ENCODE measurements at regions not wholly inside any gene's neighbourhood (a gene's known extent, or its start where the extent isn't known, plus 50 kb on each side); places are given as distances from the start of the nearest gene placed in this dataset.
"Not testable (repeated sequence)": the region's sequence is repeated elsewhere in the genome, so short reads cannot be mapped to it uniquely, and the experiment has no call there.

DNA sequence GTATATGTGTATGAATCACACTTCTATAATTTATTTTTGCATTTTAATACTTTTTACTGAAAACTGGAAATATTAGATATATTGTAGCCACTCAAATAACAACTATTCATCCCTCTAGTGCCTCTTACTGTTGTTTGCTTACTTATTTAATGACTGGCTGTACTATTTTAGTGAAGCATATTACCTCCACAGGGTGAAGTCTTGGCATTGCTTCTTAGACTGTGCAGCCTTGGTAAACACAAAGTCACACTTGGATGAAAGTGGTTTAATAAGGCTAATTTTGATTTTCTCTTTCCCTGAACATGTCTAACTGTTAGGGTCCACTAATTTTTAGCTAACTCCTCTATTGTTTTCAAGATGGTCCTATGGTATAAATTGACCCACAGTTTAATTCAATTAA, 1043.2 kb upstream of the ADGRB3 start:
- no peak for DNase-seq

DNA sequence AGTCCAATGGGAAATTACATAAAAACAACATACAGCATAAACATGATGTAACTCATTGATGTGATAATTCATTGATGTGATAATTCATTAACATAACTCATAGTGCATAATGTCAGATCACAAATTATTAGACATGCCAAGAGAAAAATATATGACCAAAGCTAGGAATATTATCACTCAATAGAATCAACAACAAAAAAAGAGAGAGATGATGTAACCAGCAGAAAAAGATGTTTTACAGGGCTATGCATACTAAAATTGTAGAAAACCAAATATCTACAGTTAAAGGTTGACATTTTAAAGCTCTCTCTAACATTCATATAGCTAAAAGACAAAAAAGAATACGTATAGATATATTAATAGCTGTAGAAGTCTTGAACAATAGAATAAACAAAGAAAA, 1067.2 kb upstream of the ADGRB3 start:
- no peak for DNase-seq

DNA sequence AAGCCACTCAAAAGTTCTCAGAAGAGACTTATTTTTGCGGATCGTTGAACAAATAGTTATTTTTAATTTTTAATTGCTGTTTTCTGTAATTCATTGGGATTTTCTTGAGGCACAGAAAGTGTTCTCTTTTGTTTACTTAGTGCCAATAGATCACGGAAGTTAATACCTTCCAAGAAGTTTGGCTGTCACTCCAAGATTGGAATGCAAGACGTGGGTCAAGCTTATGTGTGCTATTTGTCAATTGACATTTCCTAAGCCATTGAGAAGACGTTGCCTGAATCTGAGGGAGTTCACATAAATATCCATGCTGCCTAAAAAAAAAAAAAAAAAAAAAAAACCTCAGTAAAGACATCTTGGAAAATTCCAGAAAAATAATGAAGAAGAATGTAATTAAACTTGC, 1071.4 kb upstream of the ADGRB3 start:
- DNase-seq: no peak

DNA sequence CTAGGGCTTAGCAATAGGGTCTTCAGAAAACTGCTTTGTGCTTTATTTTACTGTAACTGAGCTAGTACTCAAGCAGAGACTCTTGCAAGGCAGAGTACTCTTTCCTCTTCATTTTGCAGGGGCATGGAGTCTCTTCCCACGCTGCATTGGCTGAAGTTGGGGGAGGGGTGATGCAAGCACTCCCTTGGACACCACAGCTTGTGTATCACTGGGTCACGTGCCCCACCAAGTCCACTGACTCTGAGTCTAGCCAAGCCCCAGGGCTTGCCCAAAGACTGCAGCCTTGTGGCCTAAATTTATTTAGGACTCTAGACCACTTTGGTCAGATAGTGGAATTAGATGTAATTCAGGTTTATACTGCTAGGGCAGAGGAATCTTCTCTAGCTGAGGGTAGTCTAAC, 1075.0 kb upstream of the ADGRB3 start:
- DNase-seq: no peak

DNA sequence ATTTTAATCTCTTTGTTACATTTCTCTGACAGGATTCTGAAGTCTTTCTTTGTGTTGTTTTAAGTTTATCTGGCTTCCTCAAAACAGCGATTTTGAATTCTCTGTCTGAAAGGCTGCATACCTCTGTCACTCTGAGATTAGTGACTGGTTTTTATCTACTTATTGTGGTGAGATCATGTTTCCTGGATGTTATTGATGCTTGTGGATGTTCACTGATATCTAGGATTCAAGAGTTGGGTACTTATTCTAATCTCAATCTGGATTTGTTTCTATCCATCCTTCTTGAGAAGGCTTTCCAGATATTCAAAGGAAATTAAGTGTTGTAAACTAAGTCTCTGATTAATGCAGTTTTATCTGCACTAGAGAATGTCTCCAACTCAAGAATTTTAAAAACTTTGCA, 1076.1 kb upstream of the ADGRB3 start:
- no peak for DNase-seq

DNA sequence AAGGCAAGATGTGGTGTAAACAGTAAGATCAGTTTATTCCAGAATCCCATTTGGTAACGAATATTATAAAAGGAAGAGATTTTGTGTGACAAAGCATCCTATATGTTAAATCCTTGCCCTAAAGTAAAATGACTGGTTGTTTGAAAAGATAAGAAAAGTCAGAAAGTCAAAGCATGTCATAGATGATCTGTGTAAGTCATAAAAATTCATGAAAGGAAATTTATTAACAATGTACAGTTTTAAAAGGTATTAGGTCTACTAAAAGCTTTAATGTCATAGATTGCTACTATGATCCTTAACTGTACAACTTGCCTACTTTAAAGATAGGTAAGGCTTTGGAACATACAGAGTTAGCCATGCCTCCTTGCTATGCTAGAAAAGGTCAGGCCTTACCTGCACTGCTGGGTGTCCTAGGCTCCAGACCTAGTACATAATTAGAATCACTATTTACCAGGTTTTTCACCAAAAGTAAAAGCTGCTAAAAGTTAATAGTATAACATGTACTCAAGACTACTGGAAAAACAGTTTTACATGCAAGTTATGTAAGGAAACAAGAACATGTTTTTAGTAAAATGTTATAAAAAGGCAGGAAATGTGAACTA, 1090.1 kb upstream of the ADGRB3 start:
- DNase-seq: no peak

DNA sequence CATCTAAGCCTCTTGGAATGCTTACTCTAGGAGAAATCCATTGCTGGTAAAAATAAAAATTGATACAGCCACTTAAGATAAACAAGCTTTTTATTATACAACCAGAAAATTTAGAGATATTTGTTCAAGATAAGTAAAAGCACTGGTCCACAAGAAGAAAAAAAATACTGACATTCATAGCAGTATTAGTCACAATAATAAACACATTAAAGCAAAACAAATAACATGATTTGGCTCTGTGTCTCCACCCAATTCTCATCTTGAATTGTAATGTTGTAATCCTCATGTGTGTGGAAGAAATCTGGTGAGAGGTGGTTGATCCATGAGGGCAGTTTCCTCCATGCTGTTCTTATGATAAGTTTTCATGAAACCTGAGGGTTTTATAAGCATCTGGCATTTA, 1093.5 kb upstream of the ADGRB3 start:
- no peak for DNase-seq

DNA sequence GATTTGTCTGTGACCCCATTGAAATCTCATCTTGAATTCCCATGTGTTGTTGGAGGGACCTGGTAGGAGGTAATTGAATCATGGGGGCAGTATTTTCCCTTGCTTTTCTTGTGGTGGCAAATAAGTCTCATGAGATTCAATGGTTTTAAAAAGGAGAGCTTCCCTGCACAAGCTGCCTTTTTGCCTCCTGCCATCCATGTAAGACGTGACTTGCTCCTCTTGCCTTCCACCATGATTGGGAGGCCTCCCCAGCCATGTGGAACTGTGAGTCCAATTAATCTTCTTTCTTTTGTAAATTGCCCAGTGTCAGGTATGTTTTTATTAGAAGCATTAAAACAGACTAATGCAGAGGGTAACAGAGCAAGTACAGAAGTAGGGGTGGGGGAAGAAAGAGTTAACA, 1097.0 kb upstream of the ADGRB3 start:
- no peak for DNase-seq

DNA sequence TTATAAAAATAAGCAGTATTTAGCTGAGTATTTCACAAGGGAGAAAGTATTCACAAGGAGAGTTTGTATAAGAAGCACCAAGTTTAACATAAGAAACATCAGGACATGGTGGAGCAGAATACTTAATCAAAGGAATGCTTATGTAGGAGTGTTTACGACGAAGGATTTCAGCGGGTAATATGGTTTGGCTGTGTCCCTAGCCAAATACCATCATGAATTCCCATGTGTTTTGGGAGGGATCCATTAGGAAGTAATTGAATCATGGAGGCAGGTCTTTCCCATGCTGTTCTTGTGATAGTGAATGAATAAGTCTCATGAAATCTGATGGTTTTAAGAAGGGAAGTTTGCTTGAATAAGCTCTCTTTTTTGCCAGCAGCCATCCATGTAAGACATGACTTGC, 1099.1 kb upstream of the ADGRB3 start:
- no peak for DNase-seq

DNA sequence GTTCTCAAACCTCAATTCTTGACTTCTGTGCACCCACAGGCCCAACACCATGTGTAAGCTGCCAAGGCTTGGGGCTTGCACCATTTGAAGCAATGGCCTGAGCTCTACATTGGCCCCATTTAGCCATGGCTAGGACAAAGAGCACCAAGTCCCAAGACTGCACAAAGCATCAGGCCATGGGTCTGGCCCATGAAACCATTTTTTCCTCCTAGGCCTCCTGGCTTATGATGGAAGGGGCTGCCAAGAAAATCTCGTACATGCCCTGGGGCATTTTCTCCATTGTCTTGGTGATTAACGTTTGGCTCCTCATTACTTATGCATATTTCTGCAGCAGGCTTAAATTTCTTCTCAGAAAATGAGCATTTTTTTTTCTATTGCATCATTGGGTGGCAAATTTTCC, 1128.7 kb upstream of the ADGRB3 start:
- DNase-seq: no peak

DNA sequence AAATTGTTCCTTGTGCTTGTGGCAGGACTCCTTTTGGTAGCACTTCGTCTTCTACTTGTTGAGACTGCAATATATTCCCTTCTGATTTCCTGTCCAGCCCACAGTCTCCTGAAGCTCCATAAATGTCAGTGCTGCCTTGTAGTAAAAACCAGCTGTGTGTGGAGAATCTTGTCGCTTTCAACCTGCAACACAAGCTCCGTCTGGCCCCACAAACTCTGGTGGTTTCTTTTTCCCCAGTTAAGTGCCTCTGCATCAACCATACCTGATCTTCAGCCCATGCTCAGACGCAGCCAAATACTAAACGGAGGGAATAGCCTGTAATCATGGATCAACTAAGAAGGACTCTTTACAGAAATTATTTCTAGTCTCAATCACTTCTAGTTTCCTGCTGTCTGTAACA, 1133.3 kb upstream of the ADGRB3 start:
- no peak for DNase-seq

DNA sequence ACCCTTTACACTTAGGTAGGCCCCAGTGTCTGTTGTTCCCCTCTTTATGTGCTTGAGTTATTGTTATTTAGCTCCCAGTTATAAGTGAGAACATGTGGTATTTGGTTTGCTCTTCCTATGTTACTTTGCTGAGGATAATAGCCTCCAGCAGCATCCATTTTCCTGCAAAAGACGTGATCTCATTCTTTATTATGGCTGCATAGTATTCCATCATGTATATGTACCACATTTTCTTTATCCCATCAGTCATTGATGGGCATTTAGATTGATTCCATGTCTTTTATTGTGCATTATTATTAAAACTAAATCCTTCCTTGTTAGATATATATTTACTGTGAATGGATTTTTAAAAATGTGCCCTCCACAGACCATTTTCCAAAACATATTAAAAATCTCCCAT, 1137.3 kb upstream of the ADGRB3 start:
- DNase-seq: no peak

DNA sequence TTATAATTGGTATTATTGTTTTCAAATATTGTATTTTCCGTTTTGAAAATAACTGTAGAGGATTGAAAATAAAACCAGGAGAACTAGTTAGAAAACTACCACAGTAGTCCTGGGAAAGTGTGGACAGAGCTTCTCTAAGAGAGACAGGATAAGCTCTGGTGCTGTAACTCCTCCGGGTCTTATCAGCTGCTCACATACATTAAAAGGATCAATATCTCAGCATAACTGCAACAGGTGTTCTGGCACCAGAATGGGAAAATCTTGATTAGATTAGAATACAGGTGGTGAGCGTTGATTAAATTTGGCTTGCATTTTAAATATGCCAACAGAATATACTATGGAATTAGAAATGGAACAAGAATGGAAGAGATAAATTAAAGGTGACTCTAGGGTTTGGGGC, 1138.9 kb upstream of the ADGRB3 start:
- no peak for DNase-seq

DNA sequence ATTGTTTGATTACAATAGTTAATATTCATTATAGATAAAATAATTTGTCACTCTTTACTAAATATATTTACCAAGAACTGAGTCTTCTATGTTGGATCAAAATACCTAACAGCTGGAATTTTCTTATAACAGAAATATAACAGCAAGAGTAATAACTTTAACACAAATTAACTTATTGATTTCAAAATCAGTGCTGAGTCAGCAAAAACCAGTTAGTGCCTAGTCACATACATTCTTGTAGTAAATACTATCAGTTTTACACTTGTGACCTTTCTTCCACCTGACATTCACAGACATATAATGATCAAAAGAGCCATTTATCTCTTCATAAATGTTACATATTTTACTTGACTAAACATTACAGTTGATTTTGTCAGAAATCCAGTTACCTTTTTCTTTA, 1141.4 kb upstream of the ADGRB3 start:
- DNase-seq: no peak

DNA sequence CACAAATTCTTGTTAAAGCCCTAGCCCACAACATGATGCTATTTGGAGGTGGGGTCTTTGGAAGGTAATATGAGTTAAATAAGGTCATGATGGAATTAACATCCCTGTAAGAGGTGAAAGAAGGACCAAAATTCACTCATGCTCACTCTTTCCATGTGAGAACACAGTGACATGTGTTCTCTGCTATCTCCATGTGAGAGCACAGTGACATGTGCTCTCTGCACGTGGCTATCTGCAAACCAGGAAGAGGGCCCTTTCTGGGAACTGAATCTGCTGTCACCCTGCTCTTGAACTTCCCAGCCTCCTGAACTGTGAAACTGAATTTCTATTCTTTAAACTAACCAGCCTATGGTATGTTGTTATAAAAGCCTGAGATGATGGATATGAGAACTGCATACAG, 1159.4 kb upstream of the ADGRB3 start:
- DNase-seq: no peak

DNA sequence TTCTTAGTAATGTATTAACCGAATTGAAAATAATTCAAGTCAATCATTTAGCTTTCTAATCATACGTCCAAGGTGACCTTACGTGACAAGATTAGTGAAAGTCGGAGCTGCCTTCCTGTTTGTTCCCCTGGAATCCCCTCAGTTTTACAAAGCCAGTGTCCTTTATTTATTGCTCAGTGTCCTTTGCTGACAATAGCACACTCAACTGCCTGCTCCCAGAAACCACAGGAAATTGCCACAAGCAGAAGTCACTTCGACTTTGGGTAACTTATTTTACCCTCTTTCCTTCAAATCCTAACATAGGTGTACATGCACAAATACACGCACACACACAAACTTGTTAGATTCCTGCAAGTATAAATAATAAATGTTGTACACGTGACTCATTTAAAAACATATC, 1167.7 kb upstream of the ADGRB3 start:
- DNase-seq: no peak

DNA sequence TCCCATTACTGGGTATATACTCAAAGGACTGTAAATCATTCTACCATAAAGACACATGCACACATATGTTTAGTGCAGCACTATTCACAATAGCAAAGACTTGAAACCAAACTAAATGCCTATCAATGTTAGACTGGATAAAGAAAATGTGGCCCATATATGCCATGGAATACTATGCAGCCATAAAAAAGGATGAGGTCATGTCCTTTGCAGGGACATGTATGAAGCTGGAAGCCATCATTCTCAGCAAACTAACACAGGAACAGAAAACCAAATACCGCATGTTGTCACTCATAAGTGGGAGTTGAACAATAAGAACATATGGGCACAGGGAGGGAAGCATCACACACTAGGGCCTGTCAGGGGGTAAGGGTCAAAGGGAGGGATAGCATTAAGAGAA, 1172.4 kb upstream of the ADGRB3 start:
- not testable (repeated sequence) for DNase-seq

DNA sequence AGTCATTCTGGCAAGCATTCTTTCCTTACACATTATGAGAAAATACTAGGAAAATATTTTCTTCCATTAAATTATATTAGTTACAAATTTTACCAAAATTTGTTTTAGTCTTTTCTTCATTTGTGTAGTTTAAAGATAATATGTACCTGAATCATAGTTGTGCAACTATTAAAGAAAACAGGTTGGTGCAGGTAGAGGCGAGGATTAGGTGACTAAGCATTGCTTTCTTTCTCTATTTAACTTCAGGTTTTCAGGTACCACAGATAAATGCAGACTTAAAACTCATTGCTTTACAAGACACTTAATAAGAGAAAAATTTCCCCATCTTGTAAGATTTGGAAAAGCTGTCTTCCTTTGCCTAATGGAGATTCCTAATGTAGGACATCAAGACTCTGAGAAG, 1175.5 kb upstream of the ADGRB3 start:
- DNase-seq: no peak

DNA sequence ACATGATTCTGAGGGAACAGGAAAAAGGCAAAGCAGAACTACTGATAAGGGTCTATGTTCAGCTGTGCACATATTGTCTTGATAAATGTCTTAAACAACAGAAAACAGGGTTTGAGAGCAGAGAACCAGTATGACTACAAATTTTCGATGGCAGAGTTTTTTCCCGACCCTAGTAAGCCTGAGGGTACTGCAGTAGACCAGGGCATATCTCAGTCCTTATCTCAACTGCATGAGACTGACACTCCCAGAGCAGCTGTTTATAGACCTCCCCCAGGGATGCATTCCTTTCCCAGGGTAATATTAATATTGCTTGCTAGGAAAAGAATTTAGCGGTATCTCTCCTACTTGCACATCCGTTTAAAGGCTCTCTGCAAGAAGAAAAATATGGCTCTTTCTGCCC, 1176.8 kb upstream of the ADGRB3 start:
- no peak for DNase-seq

DNA sequence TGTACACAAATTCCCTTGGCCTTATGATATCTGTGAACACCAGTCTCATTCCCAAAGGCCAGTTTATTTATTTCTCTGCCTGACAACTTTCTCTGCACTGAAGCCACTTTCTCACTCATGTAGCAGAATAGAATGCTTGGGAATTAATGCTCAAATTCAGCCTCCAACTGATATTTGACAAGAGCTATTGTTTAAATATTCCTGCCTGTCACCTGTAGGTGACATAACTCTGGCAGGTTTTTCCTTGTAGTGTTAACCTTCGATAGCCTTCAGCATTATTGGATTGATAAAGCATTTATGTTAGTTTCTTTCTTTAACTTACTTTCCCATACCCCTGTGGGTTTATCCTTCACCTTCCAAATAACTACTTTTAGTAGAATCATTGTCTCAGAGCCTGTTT, 1183.2 kb upstream of the ADGRB3 start:
- no peak for DNase-seq

DNA sequence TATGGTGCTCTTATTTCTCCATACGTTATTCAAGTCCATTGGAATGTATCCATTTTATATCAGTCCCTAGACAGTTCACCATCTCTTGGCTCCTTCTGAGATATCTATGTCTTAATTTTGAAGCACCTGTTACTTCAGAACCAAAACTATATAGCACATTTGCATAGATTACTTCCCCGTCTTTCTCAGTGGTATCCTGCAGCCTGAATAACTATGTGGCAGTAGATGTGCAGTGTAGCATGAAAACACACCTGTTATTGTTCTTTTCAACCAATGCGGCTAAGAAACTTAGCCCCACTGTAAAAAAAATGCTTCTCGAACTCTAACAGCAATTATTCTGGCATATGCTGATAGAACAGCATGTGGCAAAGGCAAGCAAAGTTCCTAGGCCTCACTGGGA, 1184.4 kb upstream of the ADGRB3 start:
- DNase-seq: no peak

DNA sequence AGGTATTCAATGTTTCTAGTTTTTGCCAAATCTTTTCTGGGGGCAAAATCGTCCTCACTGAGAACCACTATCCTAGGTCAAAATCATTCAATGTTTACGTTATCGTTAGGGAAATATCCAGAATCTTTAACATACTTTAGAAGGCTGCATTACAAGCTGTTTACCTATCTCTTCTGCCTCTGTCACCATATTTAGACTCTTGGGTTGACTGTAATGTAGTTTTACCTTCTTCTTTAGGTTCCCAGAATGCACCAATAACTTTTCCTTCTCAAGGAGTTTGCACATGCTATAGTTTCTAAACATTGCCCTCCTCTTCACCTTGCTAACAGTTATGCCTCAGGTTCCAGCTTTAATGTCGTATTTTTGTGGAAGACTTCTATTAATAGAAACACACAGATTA, 1185.5 kb upstream of the ADGRB3 start:
- DNase-seq: no peak

DNA sequence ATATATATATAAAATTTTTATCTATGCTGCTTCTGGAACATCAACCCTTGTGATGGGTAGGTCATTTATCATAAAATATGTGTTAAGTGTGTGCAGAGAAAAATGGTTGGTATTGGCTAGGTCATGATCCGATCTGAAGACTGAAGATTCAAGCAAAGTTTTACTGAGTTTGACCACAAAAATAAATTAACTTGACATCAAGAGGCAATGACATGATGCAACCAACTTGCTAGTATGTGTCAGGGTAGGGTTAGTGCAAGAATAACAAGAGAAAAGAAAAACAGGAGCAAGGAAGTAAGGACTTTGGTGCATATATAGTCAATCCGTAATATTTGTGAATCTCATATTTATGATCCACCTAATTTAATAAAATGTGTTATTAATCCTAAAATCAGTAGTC, 1202.0 kb upstream of the ADGRB3 start:
- DNase-seq: no peak

DNA sequence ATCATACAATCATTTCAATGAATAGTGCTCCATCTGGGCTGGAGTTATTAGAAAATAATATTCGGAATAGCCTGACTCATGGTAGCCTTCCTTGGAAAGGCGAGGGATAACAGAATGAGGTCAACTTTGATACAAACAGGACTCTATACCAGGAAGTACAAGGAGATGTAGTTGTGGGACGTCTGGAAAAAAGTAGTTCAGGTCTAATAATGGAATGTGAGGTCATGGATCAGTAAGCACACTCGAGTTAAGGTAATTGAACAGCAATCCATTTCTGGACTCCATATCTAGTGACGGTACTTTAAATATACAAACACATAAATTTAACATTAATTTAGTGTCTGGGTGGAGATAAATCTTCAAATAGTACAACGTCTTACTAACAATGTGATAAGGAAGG, 1204.0 kb upstream of the ADGRB3 start:
- no peak for DNase-seq

DNA sequence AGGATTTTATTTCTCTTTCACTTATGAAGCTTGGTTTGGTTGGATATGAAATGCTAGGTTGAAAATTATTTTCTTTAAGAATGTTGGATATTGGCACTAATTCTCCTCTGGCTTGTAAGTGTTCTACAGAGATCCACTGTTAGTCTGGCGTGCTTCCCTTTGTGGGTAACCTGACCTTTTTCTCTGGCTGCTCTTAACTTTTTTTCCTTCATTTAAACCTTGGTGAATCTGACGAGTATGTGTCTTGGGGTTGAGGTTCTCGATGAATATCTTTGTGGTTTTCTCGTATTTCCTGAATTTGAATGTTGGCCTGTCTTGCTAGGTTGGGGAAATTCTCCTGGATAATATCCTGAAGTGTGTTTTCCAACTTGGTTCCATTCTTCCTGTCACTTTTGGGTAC, 1208.4 kb upstream of the ADGRB3 start:
- not testable (repeated sequence) for DNase-seq

All from nucleus accumbens (tissue), 56 donors.